ENCODE measurements at regions not wholly inside any gene's neighbourhood (a gene's known extent, or its start where the extent isn't known, plus 50 kb on each side); places are given as distances from the start of the nearest gene placed in this dataset.

- H4K20me1 ChIP-seq (replicated peaks in 1 of 2; ENCODE audit: control insufficient read depth in 1 of 2, insufficient read depth in 2 of 2, low read length in 2 of 2), result no peaks in the 10 kb centered on the region
- no peak overlapping the region for H3K14ac ChIP-seq (ENCODE audit: insufficient read length)
- ChIA-PET POLR2A (ENCODE audit: partially characterized antibody) (no interaction called here), CTCF (ENCODE audit: partially characterized antibody) (interaction anchor here (1.1 kb wide), 1 partner anchor 421 kb away, joined by 4 read pairs; no protein-coding TSS in a partner anchor)
- no peak overlapping the region for H3K18ac ChIP-seq (ENCODE audit: extremely low read depth, low read length)
- H4K91ac ChIP-seq (replicated peaks; ENCODE audit: insufficient read length, low read length), result no peak overlapping the region
- no peak overlapping the region for H2AFZ ChIP-seq (ENCODE audit: low read length)
- H3K4ac ChIP-seq (replicated peaks; ENCODE audit: insufficient read length, low read depth, low read length), result no peak overlapping the region
- no peak overlapping the region for H3K9ac ChIP-seq (replicated peaks in 1 of 4; ENCODE audit: extremely low read depth in 1 of 4, low read depth in 3 of 4, low read length in 3 of 4)
- no peaks in the 10 kb centered on the region for H3K27me3 ChIP-seq (replicated peaks in 1 of 4; ENCODE audit: control insufficient read depth in 3 of 4, extremely low read depth in 1 of 4, insufficient read depth in 3 of 4, low read length in 3 of 4)
- no peaks in the 10 kb centered on the region; the same call in 1 of the 2 replicates for H3K23me2 ChIP-seq (ENCODE audit: low read depth, low read length)
- no peaks in the 10 kb centered on the region for H3K4me1 ChIP-seq (replicated peaks in 1 of 4; ENCODE audit: control insufficient read depth in 3 of 4, insufficient read depth in 4 of 4, low read length in 3 of 4)
- DNase-seq (ENCODE audit: low read depth in 1 of 2, low spot score in 2 of 2) (no peak), FAIRE-seq (no peak)
- H2BK15ac ChIP-seq (ENCODE audit: low read length), result no peak overlapping the region
- H2BK20ac ChIP-seq (ENCODE audit: low read length), result no peak overlapping the region
- H2BK120ac ChIP-seq (replicated peaks; ENCODE audit: low read depth, low read length), result no peak overlapping the region
- no peaks in the 10 kb centered on the region for H3K36me3 ChIP-seq (ENCODE audit: control insufficient read depth in 2 of 4, insufficient read depth in 4 of 4, low read length in 3 of 4)
- H3K27ac ChIP-seq (ENCODE audit: low read depth, low read length), result no peak overlapping the region
- H3K4me3 ChIP-seq (ENCODE audit: extremely low read depth in 1 of 4, insufficient read depth in 2 of 4, low read depth in 3 of 4, low read length in 4 of 4), result no peak overlapping the region
- H3K79me1 ChIP-seq (ENCODE audit: low read depth, low read length), result no peaks in the 10 kb centered on the region
- no peak overlapping the region for H2AK5ac ChIP-seq (ENCODE audit: low read depth, low read length)
- no peak overlapping the region for H2BK12ac ChIP-seq (ENCODE audit: low read depth, low read length)
- TF ChIP-seq RAD21 (IDR thresholded peaks at IDR 0.05 in 1 of 2, conservative IDR thresholded peaks at IDR 0.05 in 1 of 2; ENCODE audit: low read depth in 2 of 2, low read length in 2 of 2) (no peak), CHD2 (IDR thresholded peaks at IDR 0.05; ENCODE audit: low read length) (no peak)
- no peak overlapping the region for H2BK5ac ChIP-seq (ENCODE audit: low read depth, low read length)
- no peaks in the 10 kb centered on the region for H3K79me2 ChIP-seq (ENCODE audit: control insufficient read depth in 1 of 2, insufficient read depth in 2 of 2, low read length in 2 of 2)
- no peak overlapping the region for H3K56ac ChIP-seq (replicated peaks; ENCODE audit: insufficient read length, low read depth, low read length)
- H4K5ac ChIP-seq (ENCODE audit: insufficient read length, low read depth, low read length), result no peak overlapping the region
- peaks cover 0 to 3% of the 10 kb centered on the region in 2 experiments; a peak in 1 of 4 replicates for H3K9me3 ChIP-seq (ENCODE audit: insufficient read depth in 2 of 2, low read depth in 1 of 2, low read length in 1 of 2)
- no peak overlapping the region for H3K23ac ChIP-seq (ENCODE audit: insufficient read length)
- H4K8ac ChIP-seq (ENCODE audit: extremely low read depth, insufficient read depth, low read length), result no peak overlapping the region
- H3K4me2 ChIP-seq (ENCODE audit: insufficient read depth in 1 of 2, low read depth in 2 of 2, low read length in 2 of 2), result no peak overlapping the region
Observed at GRCh38 chr9:106634641-106635040, 228.3 kb upstream of the ZNF462 start.

Data from H1 (cell line).